Left ventricle myocardium inferior (tissue), 1 donor: ENCODE measurements at regions not wholly inside any gene's neighbourhood (a gene's known extent, or its start where the extent isn't known, plus 50 kb on each side); places are given as distances from the start of the nearest gene placed in this dataset.

Experiments used
- DNase-seq: peaks from one replicate; pipeline ENCODE4 v3.0.0-alpha.2; 2020
- H3K27ac ChIP-seq: fragments of 200-600 bp; replicated peaks from 2 replicates; pipeline ENCODE4 v1.8.0; 2021
- H3K27me3 ChIP-seq: fragments of 200-600 bp; 2 replicates; pipeline ENCODE4 v1.8.0; 2021; ENCODE audit warnings: low read depth
- H3K36me3 ChIP-seq: fragments of 200-600 bp; 2 replicates; pipeline ENCODE4 v1.8.0; 2021
- H3K4me1 ChIP-seq: fragments of 200-600 bp; 2 replicates; pipeline ENCODE4 v1.8.0; 2021
- H3K4me3 ChIP-seq: fragments of 200-600 bp; 2 replicates; pipeline ENCODE4 v1.8.0; 2021; ENCODE audit warnings: mild to moderate bottlenecking, moderate library complexity
- H3K9me3 ChIP-seq: fragments of 200-600 bp; replicated peaks from 2 replicates; pipeline ENCODE4 v1.8.0; 2021
- intact Hi-C: fragments of 100-400 bp; cut with micrococcal nuclease; formaldehyde crosslinking; loops from one replicate; pipeline ENCODE4 v1.11.0; 2022
- TF ChIP-seq, protein P1 (sequence below): fragments of 200-600 bp; IDR thresholded peaks from 2 replicates; pipeline ENCODE4 v1.8.0; 2021; ENCODE audit warnings: antibody characterized with exemption, mild to moderate bottlenecking, borderline replicate concordance
- donor health status: DM: no; HTN: yes; CAD: no; lungs with severe emphysema.

- intact Hi-C loops = no loop called here
- Histone ChIP-seq H3K9me3 (no peaks in the 10 kb centered on the region), H3K36me3 (no peaks in the 10 kb centered on the region), H3K4me1 (no peaks in the 10 kb centered on the region), H3K27me3 (no peaks in the 10 kb centered on the region), H3K4me3 (no peak overlapping the region), H3K27ac (no peak overlapping the region)
- TF ChIP-seq, protein P1, sequence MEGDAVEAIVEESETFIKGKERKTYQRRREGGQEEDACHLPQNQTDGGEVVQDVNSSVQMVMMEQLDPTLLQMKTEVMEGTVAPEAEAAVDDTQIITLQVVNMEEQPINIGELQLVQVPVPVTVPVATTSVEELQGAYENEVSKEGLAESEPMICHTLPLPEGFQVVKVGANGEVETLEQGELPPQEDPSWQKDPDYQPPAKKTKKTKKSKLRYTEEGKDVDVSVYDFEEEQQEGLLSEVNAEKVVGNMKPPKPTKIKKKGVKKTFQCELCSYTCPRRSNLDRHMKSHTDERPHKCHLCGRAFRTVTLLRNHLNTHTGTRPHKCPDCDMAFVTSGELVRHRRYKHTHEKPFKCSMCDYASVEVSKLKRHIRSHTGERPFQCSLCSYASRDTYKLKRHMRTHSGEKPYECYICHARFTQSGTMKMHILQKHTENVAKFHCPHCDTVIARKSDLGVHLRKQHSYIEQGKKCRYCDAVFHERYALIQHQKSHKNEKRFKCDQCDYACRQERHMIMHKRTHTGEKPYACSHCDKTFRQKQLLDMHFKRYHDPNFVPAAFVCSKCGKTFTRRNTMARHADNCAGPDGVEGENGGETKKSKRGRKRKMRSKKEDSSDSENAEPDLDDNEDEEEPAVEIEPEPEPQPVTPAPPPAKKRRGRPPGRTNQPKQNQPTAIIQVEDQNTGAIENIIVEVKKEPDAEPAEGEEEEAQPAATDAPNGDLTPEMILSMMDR = no peak
- no peak for DNase-seq
Measured at GRCh38 chr4:64882311-64883086, 473.2 kb upstream of the TECRL start.

DNA sequence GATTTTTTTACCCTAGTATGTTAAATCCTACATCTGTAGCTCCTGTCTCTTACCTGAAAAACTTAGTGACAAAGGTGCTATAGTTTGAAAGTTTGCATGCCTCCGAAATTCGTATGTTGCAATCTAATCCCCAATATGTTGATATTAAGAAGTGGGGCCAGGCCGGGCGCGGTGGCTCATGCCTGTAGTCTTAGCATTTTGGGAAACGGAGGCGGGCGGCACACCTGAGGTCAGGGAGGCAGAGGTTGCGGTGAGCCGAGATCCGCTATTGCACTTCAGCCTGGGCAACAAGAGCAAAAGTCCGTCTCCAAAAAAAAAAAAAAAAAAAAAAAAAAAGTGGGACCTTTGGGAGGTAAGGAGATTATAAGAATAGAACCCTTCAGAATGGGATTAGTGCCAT lies 471.3 kb upstream of the TECRL start:
- Histone ChIP-seq H3K36me3 (no peaks in the 10 kb centered on the region), H3K4me3 (no peak overlapping the region), H3K4me1 (no peaks in the 10 kb centered on the region), H3K27ac (no peak overlapping the region), H3K9me3 (no peaks in the 10 kb centered on the region), H3K27me3 (no peaks in the 10 kb centered on the region)
- intact Hi-C loops = no loop called here
- no peak for DNase-seq
- TF ChIP-seq, protein P1 = no peak

DNA sequence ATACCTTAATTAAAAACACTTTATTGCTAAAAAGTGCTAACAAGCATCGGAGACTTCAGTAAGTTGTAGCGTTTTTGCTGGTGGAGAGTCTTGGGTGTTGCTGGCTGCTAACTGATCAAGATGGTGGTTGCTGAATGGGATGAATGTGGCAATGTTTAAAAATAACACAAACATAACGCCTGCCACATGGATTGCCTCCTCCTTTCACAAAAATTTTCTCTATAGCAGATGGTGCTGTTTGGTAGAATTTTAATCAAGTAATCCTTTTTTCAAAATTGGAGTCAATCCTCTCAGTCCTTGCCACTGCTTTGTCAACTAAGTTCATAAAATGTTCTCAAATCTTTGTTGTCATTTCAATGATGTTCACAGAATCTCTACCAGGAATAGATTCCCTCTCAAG lies 466.8 kb upstream of the TECRL start:
- no peaks in the 10 kb centered on the region for H3K4me1 ChIP-seq
- TF ChIP-seq, protein P1 = no peak
- no peaks in the 10 kb centered on the region for H3K9me3 ChIP-seq
- no peak for DNase-seq
- no peak overlapping the region for H3K4me3 ChIP-seq
- intact Hi-C loops = no loop called here
- no peaks in the 10 kb centered on the region for H3K27me3 ChIP-seq
- H3K36me3 ChIP-seq = no peaks in the 10 kb centered on the region
- no peak overlapping the region for H3K27ac ChIP-seq

DNA sequence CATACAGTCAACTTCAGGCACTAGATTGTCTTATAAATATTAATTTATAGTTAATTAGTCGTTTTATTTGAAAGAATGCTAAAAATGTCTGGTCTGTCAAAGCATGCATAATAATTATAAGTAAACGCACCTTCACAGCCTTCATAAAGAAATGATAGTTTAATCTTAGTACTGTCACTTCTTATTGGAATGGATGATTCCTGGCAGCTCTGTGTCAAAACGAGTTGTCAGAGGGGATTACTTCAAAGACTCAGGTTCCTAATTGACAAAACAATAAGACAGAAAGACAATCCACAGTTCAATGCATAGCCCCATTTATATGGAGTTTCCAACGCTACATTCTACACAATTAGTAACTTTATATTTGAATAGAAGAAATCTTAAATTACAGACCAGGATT lies 461.3 kb upstream of the TECRL start:
- no peaks in the 10 kb centered on the region for H3K9me3 ChIP-seq
- TF ChIP-seq, protein P1 = no peak
- no peak for DNase-seq
- H3K4me3 ChIP-seq = no peak overlapping the region
- no peaks in the 10 kb centered on the region for H3K27me3 ChIP-seq
- no peak overlapping the region for H3K27ac ChIP-seq
- H3K36me3 ChIP-seq = no peaks in the 10 kb centered on the region
- intact Hi-C loops = no loop called here
- no peaks in the 10 kb centered on the region for H3K4me1 ChIP-seq

DNA sequence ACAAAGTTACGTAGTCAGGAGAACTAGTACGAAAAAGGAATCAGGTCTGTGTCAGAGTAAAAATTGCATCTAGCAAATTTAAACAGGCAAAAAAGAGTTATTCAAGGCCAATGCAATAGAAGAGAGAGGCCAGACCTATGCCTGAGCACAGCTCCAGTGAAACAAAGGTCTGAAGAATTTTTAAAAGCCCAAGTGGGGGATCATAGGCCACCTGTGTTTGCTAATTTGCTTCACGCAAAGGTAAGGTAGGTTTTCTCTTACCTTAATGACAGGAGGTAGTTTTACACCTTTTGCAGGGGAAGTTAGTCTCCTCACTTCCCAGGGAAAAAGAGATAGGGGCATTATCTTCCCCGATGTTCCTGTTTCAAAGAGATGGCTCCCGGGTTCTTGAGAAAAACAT lies 448.6 kb upstream of the TECRL start:
- no peak overlapping the region for H3K27ac ChIP-seq
- peaks cover 10% of the 10 kb centered on the region for H3K9me3 ChIP-seq
- TF ChIP-seq, protein P1 = no peak
- H3K36me3 ChIP-seq = no peaks in the 10 kb centered on the region
- DNase-seq = no peak
- no peak overlapping the region for H3K4me3 ChIP-seq
- no peaks in the 10 kb centered on the region for H3K27me3 ChIP-seq
- no peaks in the 10 kb centered on the region for H3K4me1 ChIP-seq
- intact Hi-C loops = no loop called here
